ENCODE measurements at regions not wholly inside any gene's neighbourhood (a gene's known extent, or its start where the extent isn't known, plus 50 kb on each side); places are given as distances from the start of the nearest gene placed in this dataset.

GRCh38 chr1:218751208-218751948 is 406.2 kb downstream of the TGFB2 start:
- H3K27me3 Mint-ChIP-seq: no peaks in the 10 kb centered on the region
- no peak overlapping the region for H3K4me3 Mint-ChIP-seq
- H3K27ac Mint-ChIP-seq: no peak overlapping the region
- no peak for TF ChIP-seq CTCF (conservative IDR thresholded peaks at IDR 0.05)
- no peaks in the 10 kb centered on the region for H3K4me1 Mint-ChIP-seq (ENCODE audit: unreplicated experiment)
- peaks cover 5% of the 10 kb centered on the region for H3K9me3 Mint-ChIP-seq
- no peak for DNase-seq (ENCODE audit: extremely low spot score, unreplicated experiment)
- no peaks in the 10 kb centered on the region for H3K36me3 Mint-ChIP-seq

DNA sequence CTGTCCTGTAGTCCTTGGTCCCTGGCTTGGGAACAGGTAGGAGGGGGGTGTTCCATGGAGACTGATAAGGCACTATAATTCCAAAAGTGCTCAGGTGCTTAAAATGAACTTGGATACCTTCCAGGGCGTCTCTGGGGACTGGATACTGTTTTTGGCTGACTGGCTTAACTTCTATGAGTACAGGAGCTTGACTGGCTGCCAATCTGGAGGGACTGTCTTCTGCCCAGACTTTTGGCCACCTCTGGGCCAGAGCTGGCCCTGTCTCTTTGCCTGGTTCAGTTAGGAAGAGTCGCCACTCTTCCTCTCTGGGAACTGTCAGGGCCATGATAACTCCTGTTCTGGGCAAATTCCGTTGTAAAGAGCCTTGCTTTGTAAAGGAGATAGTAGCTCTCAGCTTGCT is 407.0 kb downstream of the TGFB2 start:
- H3K4me1 Mint-ChIP-seq (ENCODE audit: unreplicated experiment): no peaks in the 10 kb centered on the region
- H3K36me3 Mint-ChIP-seq: peaks cover 4% of the 10 kb centered on the region
- TF ChIP-seq CTCF (conservative IDR thresholded peaks at IDR 0.05): no peak
- peaks cover 5% of the 10 kb centered on the region for H3K9me3 Mint-ChIP-seq
- no peak overlapping the region for H3K4me3 Mint-ChIP-seq
- no peak for DNase-seq (ENCODE audit: extremely low spot score, unreplicated experiment)
- no peaks in the 10 kb centered on the region for H3K27me3 Mint-ChIP-seq
- no peak overlapping the region for H3K27ac Mint-ChIP-seq

DNA sequence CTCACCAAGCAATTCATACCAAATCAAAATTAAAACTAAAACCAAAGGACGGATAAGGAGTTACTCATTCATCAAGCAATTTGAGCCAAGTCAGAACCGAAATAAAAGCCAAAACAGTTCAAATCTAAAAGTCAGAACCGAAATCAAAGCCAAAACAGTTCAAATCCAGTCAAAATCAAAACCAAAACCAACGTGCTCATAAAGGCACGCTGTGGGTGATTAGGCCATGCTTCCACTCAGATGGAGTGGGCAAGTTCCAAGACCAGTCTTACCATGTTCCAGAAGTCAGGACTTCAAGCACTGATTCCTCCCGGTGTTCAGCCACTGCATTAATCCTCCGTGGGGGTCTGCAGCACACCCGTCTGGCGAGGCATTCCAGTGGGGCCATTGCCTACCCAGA is 409.3 kb downstream of the TGFB2 start:
- no peak for DNase-seq (ENCODE audit: extremely low spot score, unreplicated experiment)
- H3K36me3 Mint-ChIP-seq: peaks cover 4% of the 10 kb centered on the region
- no peak for TF ChIP-seq CTCF (conservative IDR thresholded peaks at IDR 0.05)
- no peaks in the 10 kb centered on the region for H3K27me3 Mint-ChIP-seq
- H3K27ac Mint-ChIP-seq: no peak overlapping the region
- peaks cover 5% of the 10 kb centered on the region for H3K9me3 Mint-ChIP-seq
- H3K4me1 Mint-ChIP-seq (ENCODE audit: unreplicated experiment): no peaks in the 10 kb centered on the region
- H3K4me3 Mint-ChIP-seq: no peak overlapping the region

DNA sequence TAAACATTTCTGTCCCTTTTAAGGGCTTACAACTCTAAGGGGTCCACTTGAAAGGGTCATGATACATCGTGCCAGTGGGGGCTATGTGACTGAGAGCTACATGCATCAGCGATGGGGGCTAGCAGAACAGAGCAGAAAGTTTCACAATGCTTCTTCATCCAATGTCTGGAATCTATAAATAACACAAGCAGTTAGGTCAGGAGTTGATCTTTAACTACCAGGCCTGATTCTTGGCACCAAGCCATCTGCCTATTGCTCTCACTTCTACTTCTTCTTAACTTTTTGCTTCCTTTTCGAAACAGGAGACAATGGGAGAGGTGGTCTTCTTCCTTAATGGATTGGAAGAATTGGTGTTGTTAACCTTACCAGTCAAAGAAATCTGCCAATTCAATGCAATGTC is 410.0 kb downstream of the TGFB2 start:
- H3K9me3 Mint-ChIP-seq: no peaks in the 10 kb centered on the region
- H3K27ac Mint-ChIP-seq: no peak overlapping the region
- no peak overlapping the region for H3K4me3 Mint-ChIP-seq
- H3K36me3 Mint-ChIP-seq: peaks cover 4% of the 10 kb centered on the region
- H3K27me3 Mint-ChIP-seq: no peaks in the 10 kb centered on the region
- DNase-seq (ENCODE audit: extremely low spot score, unreplicated experiment): no peak
- no peaks in the 10 kb centered on the region for H3K4me1 Mint-ChIP-seq (ENCODE audit: unreplicated experiment)
- TF ChIP-seq CTCF (conservative IDR thresholded peaks at IDR 0.05): no peak

- DNase-seq (ENCODE audit: extremely low spot score, unreplicated experiment): no peak
- Mint-ChIP-seq H3K27me3 (no peaks in the 10 kb centered on the region), H3K27ac (no peak overlapping the region), H3K4me1 (ENCODE audit: unreplicated experiment) (no peaks in the 10 kb centered on the region), H3K36me3 (peaks cover 4% of the 10 kb centered on the region), H3K4me3 (no peak overlapping the region), H3K9me3 (no peaks in the 10 kb centered on the region)
- no peak for TF ChIP-seq CTCF (conservative IDR thresholded peaks at IDR 0.05)
Measured at GRCh38 chr1:218759795-218760194, 413.9 kb upstream of the LYPLAL1 start.
